Sigmoid colon (tissue), 6 donors: ENCODE measurements at regions not wholly inside any gene's neighbourhood (a gene's known extent, or its start where the extent isn't known, plus 50 kb on each side); places are given as distances from the start of the nearest gene placed in this dataset.

Experiments
- DNase-seq: peaks from one replicate; pipeline ENCODE4 v3.0.0-alpha.2; 2019
- H3K27ac ChIP-seq, 4 donors: fragments of 200-600 bp; sonication (generic); one replicate each; pipeline ENCODE4 v1.5.1; 2016 to 2019; ENCODE audit warnings: mild to moderate bottlenecking in 1 of 4
- H3K27me3 ChIP-seq, 3 donors: fragments of 200-600 bp; sonication (generic); one replicate each; pipeline ENCODE4 v1.5.1; 2019; ENCODE audit warnings: mild to moderate bottlenecking in 1 of 3
- H3K36me3 ChIP-seq, 4 donors: fragments of 200-600 bp; sonication (generic); one replicate each; pipeline ENCODE4 v1.5.1; 2016 to 2019
- H3K4me1 ChIP-seq, 4 donors: fragments of 200-600 bp; sonication (generic); one replicate each; pipeline ENCODE4 v1.5.1; 2017 to 2019
- H3K4me3 ChIP-seq, 4 donors: fragments of 200-600 bp; sonication (generic); one replicate each; pipeline ENCODE4 v1.5.1; 2017 to 2019; ENCODE audit warnings: mild to moderate bottlenecking in 2 of 4, moderate library complexity in 1 of 4
- H3K9me3 ChIP-seq, 4 donors: fragments of 200-600 bp in 3 of 4; sonication (generic) in 3 of 4; one replicate each; pipeline versions ENCODE4 v1.5.1 to v1.6.1; 2013 to 2019
- CTCF ChIP-seq, 4 experiments: fragments of 450-650 bp in 3 of 4; fragments of 200-600 bp in 1 of 4; IDR thresholded peaks; one replicate each; pipeline ENCODE4 v1.5.1; 2016 to 2019; ENCODE audit warnings: antibody characterized with exemption in 4 of 4, mild to moderate bottlenecking in 3 of 4, moderate library complexity in 2 of 4
- EP300 ChIP-seq, 4 donors: sonication (generic); formaldehyde crosslinking; IDR thresholded peaks; one replicate each; pipeline ENCODE4 v1.6.1; 2017; ENCODE audit warnings: antibody characterized with exemption in 4 of 4
- POLR2A ChIP-seq, 2 donors: fragments of 450-650 bp; IDR thresholded peaks; one replicate each; pipeline ENCODE4 v1.6.1; 2016; ENCODE audit warnings: antibody characterized with exemption in 2 of 2, mild to moderate bottlenecking in 2 of 2, moderate library complexity in 2 of 2
- POLR2AphosphoS5 ChIP-seq, 4 donors: sonication (generic); formaldehyde crosslinking; IDR thresholded peaks; one replicate each; pipeline ENCODE4 v1.6.1; 2017; ENCODE audit warnings: antibody characterized with exemption in 4 of 4
- WGBS, 2 donors: extraction: QIAGEN DNeasy Blood & Tissue Kit; methylation state at CpG; one replicate each; pipeline ENCODE4 v1.1.7; 2013; 5-methylcytosine and 5-hydroxymethylcytosine counted together
- intact Hi-C: fragments of 100-400 bp; cut with DNase I; formaldehyde crosslinking; loops from one replicate; pipeline ENCODE4 v1.15.1; 2023
- donor health status: healthy with polysubstance abuse.
- donor health status: healthy.

GRCh38 chr11:131136486-131136885, 220.2 kb upstream of the SNX19 start:
- no peaks in the 10 kb centered on the region for H3K9me3 ChIP-seq
- 0 to 43% methylated on average over 1 of the region's 1 CpG for whole genome bisulfite sequencing, 2 donors

GRCh38 chr11:131137046-131137445, 220.8 kb upstream of the SNX19 start:
- TF ChIP-seq POLR2A (IDR thresholded peaks at IDR 0.05) (no peak), EP300 (IDR thresholded peaks at IDR 0.05) (no peak), CTCF (IDR thresholded peaks at IDR 0.05) (no peak), POLR2AphosphoS5 (IDR thresholded peaks at IDR 0.05) (no peak)
- H3K27ac ChIP-seq = no peak overlapping the region
- H3K27me3 ChIP-seq = no peaks in the 10 kb centered on the region
- no peaks in the 10 kb centered on the region for H3K4me1 ChIP-seq
- no peak overlapping the region for H3K4me3 ChIP-seq
- intact Hi-C loops = no loop called here
- 63 to 78% methylated on average over 2 of the region's 2 CpGs for WGBS, 2 donors
- DNase-seq = no peak
- no peaks in the 10 kb centered on the region for H3K9me3 ChIP-seq
- H3K36me3 ChIP-seq = no peaks in the 10 kb centered on the region

More at GRCh38 chr11:131136486-131136885, 220.2 kb upstream of the SNX19 start:
- H3K27ac ChIP-seq = no peak overlapping the region
- no peaks in the 10 kb centered on the region for H3K4me1 ChIP-seq
- TF ChIP-seq CTCF (IDR thresholded peaks at IDR 0.05) = no peak
- intact Hi-C loops = no loop called here
- no peak for DNase-seq
- no peak overlapping the region for H3K4me3 ChIP-seq
- H3K36me3 ChIP-seq = no peaks in the 10 kb centered on the region
- H3K27me3 ChIP-seq = no peaks in the 10 kb centered on the region

- Histone ChIP-seq H3K9me3 (no peaks in the 10 kb centered on the region), H3K27ac (no peak overlapping the region), H3K4me3 (no peak overlapping the region), H3K36me3 (no peaks in the 10 kb centered on the region), H3K27me3 (no peaks in the 10 kb centered on the region), H3K4me1 (no peaks in the 10 kb centered on the region)
- WGBS, 2 donors = 15 to 38% methylated on average over 4 of the region's 4 CpGs
- intact Hi-C loops = no loop called here
- no peak for TF ChIP-seq POLR2AphosphoS5 (IDR thresholded peaks at IDR 0.05)
- TF ChIP-seq POLR2A (IDR thresholded peaks at IDR 0.05) = no peak
- no peak for TF ChIP-seq CTCF (IDR thresholded peaks at IDR 0.05)
- no peak for TF ChIP-seq EP300 (IDR thresholded peaks at IDR 0.05)
- DNase-seq = no peak
Observed at GRCh38 chr11:131138731-131139130, 222.5 kb upstream of the SNX19 start.

GRCh38 chr11:131145791-131146190, 224.6 kb upstream of the NTM start:
- DNase-seq = no peak
- TF ChIP-seq CTCF (IDR thresholded peaks at IDR 0.05) = no peak
- no peak for TF ChIP-seq POLR2AphosphoS5 (IDR thresholded peaks at IDR 0.05)
- no peak for TF ChIP-seq EP300 (IDR thresholded peaks at IDR 0.05)
- no peak for TF ChIP-seq POLR2A (IDR thresholded peaks at IDR 0.05)
- Histone ChIP-seq H3K27ac (no peak overlapping the region), H3K36me3 (no peaks in the 10 kb centered on the region), H3K4me3 (no peak overlapping the region), H3K4me1 (peaks cover 0 to 13% (median 4%) of the 10 kb centered on the region in 4 donors), H3K9me3 (no peaks in the 10 kb centered on the region), H3K27me3 (no peaks in the 10 kb centered on the region)
- WGBS, 2 donors = 81 to 88% methylated on average over 5 of the region's 5 CpGs
- intact Hi-C loops = no loop called here

- Histone ChIP-seq H3K36me3 (no peaks in the 10 kb centered on the region), H3K27me3 (no peaks in the 10 kb centered on the region), H3K4me1 (peaks cover 0 to 13% (median 4%) of the 10 kb centered on the region in 4 donors), H3K4me3 (no peak overlapping the region), H3K9me3 (no peaks in the 10 kb centered on the region), H3K27ac (no peak overlapping the region)
- intact Hi-C loops = no loop called here
- DNase-seq = no peak
- TF ChIP-seq EP300 (IDR thresholded peaks at IDR 0.05) (no peak), POLR2A (IDR thresholded peaks at IDR 0.05) (no peak), CTCF (IDR thresholded peaks at IDR 0.05) (no peak), POLR2AphosphoS5 (IDR thresholded peaks at IDR 0.05) (no peak)
- WGBS, 2 donors = 54 to 75% methylated on average over 5 of the region's 5 CpGs
Observed at GRCh38 chr11:131146827-131147490, 223.5 kb upstream of the NTM start.
